ENCODE measurements at regions not wholly inside any gene's neighbourhood (a gene's known extent, or its start where the extent isn't known, plus 50 kb on each side); places are given as distances from the start of the nearest gene placed in this dataset.
"Not testable (repeated sequence)": the region's sequence is repeated elsewhere in the genome, so short reads cannot be mapped to it uniquely, and the experiment has no call there.

- Mint-ChIP-seq H3K4me1 (no peaks in the 10 kb centered on the region), H3K36me3 (no peaks in the 10 kb centered on the region), H3K9me3 (no peaks in the 10 kb centered on the region), H3K4me3 (no peak overlapping the region), H3K27ac (no peak overlapping the region), H3K27me3 (peaks cover 6% of the 10 kb centered on the region)
- no peak for ATAC-seq (ENCODE audit: low read depth)
- DNase-seq (ENCODE audit: low spot score in 2 of 2) = no peak
Measured at GRCh38 chr17:33947762-33948161, 307.3 kb upstream of the CCL2 start.

DNA sequence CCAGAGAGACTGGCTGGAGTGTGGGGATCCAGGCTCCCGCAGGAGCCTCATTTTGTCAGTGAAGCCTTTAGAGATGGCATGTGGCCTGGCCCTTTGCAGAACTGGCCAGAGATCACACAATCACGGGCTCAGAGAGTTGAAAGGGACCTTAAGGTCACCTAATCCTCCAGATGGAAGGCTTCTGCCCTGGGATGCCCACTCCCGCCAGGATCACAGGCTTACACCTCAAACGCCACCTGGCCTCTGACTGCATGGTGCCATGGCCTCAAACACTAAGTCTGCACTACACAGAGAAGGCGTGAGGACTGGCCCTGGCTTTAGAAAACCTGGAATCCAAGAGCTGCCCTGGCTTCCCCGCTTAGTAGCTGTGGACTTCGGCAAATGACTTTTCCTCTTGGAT is 306.8 kb upstream of the CCL2 start:
- peaks cover 6% of the 10 kb centered on the region for H3K27me3 Mint-ChIP-seq
- no peaks in the 10 kb centered on the region for H3K36me3 Mint-ChIP-seq
- H3K27ac Mint-ChIP-seq = no peak overlapping the region
- no peak overlapping the region for H3K4me3 Mint-ChIP-seq
- H3K9me3 Mint-ChIP-seq = no peaks in the 10 kb centered on the region
- ATAC-seq (ENCODE audit: low read depth) = no peak
- H3K4me1 Mint-ChIP-seq = no peaks in the 10 kb centered on the region
- no peak for DNase-seq (ENCODE audit: low spot score in 2 of 2)

GRCh38 chr17:33949100-33949499 is 306.0 kb upstream of the CCL2 start:
- H3K9me3 Mint-ChIP-seq = no peaks in the 10 kb centered on the region
- no peaks in the 10 kb centered on the region for H3K36me3 Mint-ChIP-seq
- DNase-seq (ENCODE audit: low spot score in 2 of 2) = no peak
- ATAC-seq (ENCODE audit: low read depth) = no peak
- H3K27me3 Mint-ChIP-seq = peaks cover 8% of the 10 kb centered on the region
- no peak overlapping the region for H3K27ac Mint-ChIP-seq
- H3K4me1 Mint-ChIP-seq = no peaks in the 10 kb centered on the region
- H3K4me3 Mint-ChIP-seq = no peak overlapping the region

DNA sequence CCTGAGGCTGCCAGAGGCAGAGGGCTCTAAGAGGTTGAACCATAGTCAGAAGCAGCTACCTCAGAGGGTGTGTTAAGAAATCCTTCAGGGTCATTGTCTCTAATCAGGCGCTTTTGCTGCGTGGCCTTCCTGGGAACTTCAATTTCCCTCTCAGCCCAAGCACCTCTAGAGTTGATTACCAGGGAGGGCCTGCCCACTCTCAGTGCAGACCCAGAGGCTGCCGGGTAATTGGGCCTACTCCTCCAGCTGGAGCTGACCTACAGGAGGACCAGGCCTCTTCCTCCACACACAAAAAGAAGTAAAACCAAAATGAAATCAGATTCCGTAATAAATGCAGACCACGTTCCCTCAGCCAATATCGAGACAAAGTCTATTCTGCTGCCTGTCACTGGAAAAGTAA is 305.0 kb upstream of the CCL2 start:
- DNase-seq (ENCODE audit: low spot score in 2 of 2) = no peak
- Mint-ChIP-seq H3K9me3 (no peaks in the 10 kb centered on the region), H3K4me3 (no peak overlapping the region), H3K27me3 (peaks cover 5% of the 10 kb centered on the region), H3K27ac (no peak overlapping the region), H3K4me1 (no peaks in the 10 kb centered on the region), H3K36me3 (no peaks in the 10 kb centered on the region)
- ATAC-seq (ENCODE audit: low read depth) = no peak

DNA sequence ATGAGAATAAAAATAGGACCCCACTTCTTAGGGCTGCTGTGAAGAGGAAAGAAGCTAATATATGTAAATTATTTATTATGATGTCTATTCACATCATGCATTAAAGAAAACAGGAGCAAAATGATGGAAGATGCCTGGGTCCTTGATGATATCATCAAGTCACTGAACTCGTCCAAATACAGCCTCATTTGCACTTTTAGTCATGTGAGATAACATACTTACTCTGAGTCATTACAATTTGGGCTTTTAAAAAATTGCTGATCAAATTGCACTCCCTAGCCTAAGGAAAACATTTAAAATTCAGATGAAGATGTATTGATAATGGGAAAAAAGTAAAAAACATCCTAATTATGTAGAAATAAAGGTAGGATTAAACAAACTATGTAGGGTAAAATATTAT is 302.7 kb upstream of the CCL2 start:
- DNase-seq (ENCODE audit: low spot score in 2 of 2) (no peak), ATAC-seq (ENCODE audit: low read depth) (no peak)
- Mint-ChIP-seq H3K27ac (no peak overlapping the region), H3K4me3 (no peak overlapping the region), H3K36me3 (no peaks in the 10 kb centered on the region), H3K4me1 (no peaks in the 10 kb centered on the region), H3K9me3 (peaks cover 3% of the 10 kb centered on the region), H3K27me3 (peaks cover 15% of the 10 kb centered on the region)

DNA sequence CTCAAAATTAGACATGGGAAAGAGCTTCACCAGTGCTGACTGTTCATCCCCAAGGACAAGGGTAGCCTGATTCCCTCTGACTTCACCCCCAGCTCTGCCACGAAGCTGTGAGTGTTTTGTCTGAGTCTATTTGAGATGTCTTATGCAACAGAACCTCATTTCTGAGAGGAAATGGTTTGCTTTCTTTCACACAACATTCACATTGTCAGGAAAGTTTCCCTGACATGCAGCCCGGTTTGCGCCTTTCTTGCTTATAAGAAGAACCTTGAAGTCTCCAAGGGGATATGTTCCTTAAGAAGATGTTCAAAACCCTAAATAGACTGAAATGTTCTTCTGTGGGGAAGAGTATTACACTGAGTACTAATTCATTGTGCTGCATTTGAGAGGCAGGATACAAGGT is 300.5 kb upstream of the CCL2 start:
- no peak overlapping the region for H3K4me3 Mint-ChIP-seq
- no peak for ATAC-seq (ENCODE audit: low read depth)
- no peak for DNase-seq (ENCODE audit: low spot score in 2 of 2)
- H3K4me1 Mint-ChIP-seq = no peaks in the 10 kb centered on the region
- peaks cover 9% of the 10 kb centered on the region for H3K9me3 Mint-ChIP-seq
- no peak overlapping the region for H3K27ac Mint-ChIP-seq
- peaks cover 3% of the 10 kb centered on the region for H3K36me3 Mint-ChIP-seq
- peaks cover 21% of the 10 kb centered on the region for H3K27me3 Mint-ChIP-seq

DNA sequence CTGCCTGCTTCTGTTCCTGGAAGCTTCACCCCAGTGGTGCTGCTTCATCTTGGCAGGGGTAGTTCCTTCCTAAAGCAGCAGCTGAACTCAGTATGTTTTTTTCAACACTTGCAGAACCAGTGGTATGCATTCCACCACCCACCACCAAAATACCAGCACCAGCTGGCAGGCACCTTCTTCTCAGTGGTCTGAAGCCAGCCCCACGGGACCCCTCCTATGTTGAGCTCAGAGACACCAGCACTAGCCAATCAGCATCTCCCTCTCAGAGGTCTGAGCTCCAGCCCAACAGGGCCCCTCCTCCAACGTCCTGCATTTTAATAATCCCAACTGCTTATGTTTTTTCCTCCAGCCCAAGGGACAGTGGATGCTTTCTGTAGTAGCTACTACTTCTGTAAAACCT is 299.6 kb upstream of the CCL2 start:
- peaks cover 3% of the 10 kb centered on the region for H3K36me3 Mint-ChIP-seq
- no peaks in the 10 kb centered on the region for H3K4me1 Mint-ChIP-seq
- H3K4me3 Mint-ChIP-seq = no peak overlapping the region
- ATAC-seq (ENCODE audit: low read depth) = no peak
- H3K9me3 Mint-ChIP-seq = peaks cover 9% of the 10 kb centered on the region
- no peak overlapping the region for H3K27ac Mint-ChIP-seq
- DNase-seq (ENCODE audit: low spot score in 2 of 2) = no peak
- H3K27me3 Mint-ChIP-seq = peaks cover 21% of the 10 kb centered on the region

DNA sequence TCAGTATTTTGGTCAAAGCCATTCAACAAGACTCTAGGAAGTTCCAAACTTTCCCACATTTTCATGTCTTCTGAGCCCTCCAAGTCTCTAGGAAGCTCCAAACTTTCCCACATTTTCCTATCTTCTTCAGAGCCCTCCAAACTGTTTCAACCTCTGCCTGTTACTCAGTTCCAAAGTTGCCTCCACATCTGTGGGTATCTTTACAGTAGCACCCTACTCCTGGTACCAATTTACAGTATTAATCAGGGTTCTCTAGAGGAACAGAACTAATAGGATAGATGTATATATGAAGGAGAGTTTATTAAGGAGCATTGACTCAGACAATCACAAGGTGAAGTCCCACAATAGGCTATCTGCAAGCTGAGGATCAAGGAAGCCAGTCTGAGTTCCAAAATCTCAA is 296.0 kb upstream of the CCL2 start:
- H3K27me3 Mint-ChIP-seq = peaks cover 16% of the 10 kb centered on the region
- H3K4me3 Mint-ChIP-seq; H3K27ac Mint-ChIP-seq; H3K9me3 Mint-ChIP-seq; H3K4me1 Mint-ChIP-seq; DNase-seq (ENCODE audit: low spot score in 2 of 2); H3K36me3 Mint-ChIP-seq; ATAC-seq (ENCODE audit: low read depth): not testable (repeated sequence)

- H3K27me3 Mint-ChIP-seq = peaks cover 4% of the 10 kb centered on the region
- peaks cover 3% of the 10 kb centered on the region for H3K36me3 Mint-ChIP-seq
- no peak overlapping the region for H3K27ac Mint-ChIP-seq
- peaks cover 6% of the 10 kb centered on the region for H3K9me3 Mint-ChIP-seq
- ATAC-seq (ENCODE audit: low read depth) = peak; percentile 50
- peaks cover 17% of the 10 kb centered on the region for H3K4me1 Mint-ChIP-seq
- no peak for DNase-seq (ENCODE audit: low spot score in 2 of 2)
- H3K4me3 Mint-ChIP-seq = no peak overlapping the region
Measured at GRCh38 chr17:33962857-33963655, 292.0 kb upstream of the CCL2 start.

DNA sequence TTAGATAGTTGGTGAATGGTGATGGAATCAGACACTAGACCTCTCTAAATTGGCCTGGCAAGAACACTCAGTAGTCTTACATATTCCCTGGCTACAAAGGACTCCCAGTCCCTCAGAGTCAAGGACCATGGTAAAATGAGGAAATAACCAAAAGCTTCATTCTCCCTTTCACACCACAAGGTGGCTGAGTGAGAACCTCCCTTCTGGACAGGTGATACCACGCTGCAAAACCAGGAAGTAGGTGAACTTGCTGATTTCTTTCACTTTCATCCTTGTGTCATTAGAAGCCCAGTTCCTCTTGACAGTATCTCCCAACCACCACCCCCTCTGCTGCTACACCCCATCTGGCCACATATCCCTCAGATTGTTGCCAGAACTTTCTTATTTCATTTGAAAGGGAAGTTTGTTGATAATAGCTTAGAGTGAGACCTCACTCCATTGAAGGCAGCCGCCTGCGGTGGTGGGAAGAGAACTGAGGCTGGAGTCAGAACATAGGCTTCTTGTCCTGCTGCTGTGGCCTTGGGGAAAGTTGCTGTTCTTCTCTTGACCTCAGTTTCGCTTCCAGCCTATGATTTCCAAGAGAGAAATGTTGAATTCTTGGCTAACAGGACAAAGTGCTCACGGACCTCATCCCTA is 290.6 kb upstream of the CCL2 start:
- Mint-ChIP-seq H3K36me3 (no peaks in the 10 kb centered on the region), H3K4me1 (peaks cover 31% of the 10 kb centered on the region), H3K4me3 (no peak overlapping the region), H3K27me3 (no peaks in the 10 kb centered on the region), H3K27ac (peak overlapping the region; percentile 35), H3K9me3 (no peaks in the 10 kb centered on the region)
- peak in 1 of 2 donors; percentile 45 for DNase-seq (ENCODE audit: low spot score in 2 of 2)
- peak; percentile 92 for ATAC-seq (ENCODE audit: low read depth)

- ATAC-seq (ENCODE audit: low read depth) (no peak), DNase-seq (ENCODE audit: low spot score in 2 of 2) (no peak)
- no peaks in the 10 kb centered on the region for H3K27me3 Mint-ChIP-seq
- H3K27ac Mint-ChIP-seq = no peak overlapping the region
- no peak overlapping the region for H3K4me3 Mint-ChIP-seq
- peaks cover 31% of the 10 kb centered on the region for H3K4me1 Mint-ChIP-seq
- H3K9me3 Mint-ChIP-seq = no peaks in the 10 kb centered on the region
- no peaks in the 10 kb centered on the region for H3K36me3 Mint-ChIP-seq
Measured at GRCh38 chr17:33966410-33967059, 288.6 kb upstream of the CCL2 start.

DNA sequence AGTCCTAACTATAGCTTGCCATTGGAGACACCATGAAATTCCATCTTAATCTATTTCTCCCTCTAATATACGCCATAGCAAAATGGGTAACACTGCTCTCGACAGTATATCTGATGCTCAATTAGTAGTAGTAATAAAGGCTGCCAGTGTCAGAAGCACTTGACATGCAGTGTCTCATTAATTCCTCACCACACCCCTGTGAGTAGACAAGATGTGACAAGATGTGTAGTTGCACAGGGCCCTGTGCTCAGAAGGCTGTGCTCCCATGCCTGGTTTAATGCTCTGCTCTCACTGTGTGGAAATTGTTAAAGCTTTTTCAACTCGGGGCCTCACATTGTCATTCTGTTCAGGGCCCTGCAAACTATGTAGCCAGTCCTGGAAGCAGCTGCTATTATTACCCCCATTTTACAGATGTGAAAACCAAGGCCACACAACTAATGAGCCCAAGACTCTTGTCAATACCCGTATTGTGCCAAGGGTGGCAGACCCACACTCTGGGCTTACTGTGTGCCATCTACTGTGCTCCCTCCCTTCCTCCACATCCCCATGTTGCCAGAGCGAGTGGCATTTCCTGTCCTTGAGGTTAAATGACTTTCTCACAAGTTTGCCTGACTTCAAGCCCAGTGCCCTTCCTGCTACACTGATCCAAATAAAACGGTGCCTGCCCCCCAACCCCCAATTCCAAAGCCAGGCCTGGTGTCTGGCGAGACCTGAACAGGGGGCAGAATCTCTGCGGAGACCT is 287.3 kb upstream of the CCL2 start:
- no peak for DNase-seq (ENCODE audit: low spot score in 2 of 2)
- no peak overlapping the region for H3K4me3 Mint-ChIP-seq
- no peak for ATAC-seq (ENCODE audit: low read depth)
- H3K27me3 Mint-ChIP-seq = no peaks in the 10 kb centered on the region
- no peaks in the 10 kb centered on the region for H3K9me3 Mint-ChIP-seq
- H3K36me3 Mint-ChIP-seq = no peaks in the 10 kb centered on the region
- peaks cover 30% of the 10 kb centered on the region for H3K4me1 Mint-ChIP-seq
- no peak overlapping the region for H3K27ac Mint-ChIP-seq

DNA sequence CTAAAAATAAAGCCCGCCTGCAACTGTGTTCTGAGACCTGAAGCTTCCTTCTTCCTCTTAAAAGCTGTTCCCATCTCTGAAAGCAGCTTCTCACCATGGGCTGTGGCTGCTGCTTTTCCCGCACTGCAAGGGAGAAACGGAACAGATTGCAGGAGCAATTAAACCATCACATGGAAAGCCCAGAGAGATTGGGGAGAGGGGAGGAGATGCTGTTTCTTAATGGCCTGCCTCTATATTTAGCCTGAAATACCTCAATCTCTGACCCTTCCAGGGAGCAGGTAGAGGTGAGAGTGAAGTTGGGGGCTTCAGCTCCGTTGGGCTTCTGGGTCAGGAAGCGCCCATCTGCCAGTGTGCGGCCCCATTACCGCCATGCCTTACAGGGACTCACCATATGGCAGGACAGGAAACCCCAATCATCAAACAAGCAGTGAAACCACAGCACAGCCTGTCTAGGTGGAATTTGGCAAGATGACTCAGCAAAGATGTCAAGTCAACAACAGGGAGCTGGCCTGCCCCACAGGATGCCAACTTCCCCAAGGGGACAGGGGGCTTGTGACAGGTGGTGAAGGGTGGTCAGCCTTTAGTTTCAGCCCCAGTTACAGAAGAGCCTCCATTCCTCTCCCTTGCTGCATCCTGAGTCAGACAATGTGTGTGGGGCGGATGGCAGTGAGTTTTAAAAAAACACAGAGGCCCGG is 286.6 kb upstream of the CCL2 start:
- no peaks in the 10 kb centered on the region for H3K9me3 Mint-ChIP-seq
- H3K27me3 Mint-ChIP-seq = no peaks in the 10 kb centered on the region
- no peak overlapping the region for H3K27ac Mint-ChIP-seq
- H3K4me3 Mint-ChIP-seq = no peak overlapping the region
- H3K4me1 Mint-ChIP-seq = peaks cover 25% of the 10 kb centered on the region
- H3K36me3 Mint-ChIP-seq = no peaks in the 10 kb centered on the region
- ATAC-seq (ENCODE audit: low read depth) (peak; percentile 43), DNase-seq (ENCODE audit: low spot score in 2 of 2) (no peak)

Measured in memory B cell (primary cell).